ENCODE measurements at regions not wholly inside any gene's neighbourhood (a gene's known extent, or its start where the extent isn't known, plus 50 kb on each side); places are given as distances from the start of the nearest gene placed in this dataset.

- H3K36me3 Mint-ChIP-seq (ENCODE audit: low read depth), result no peaks in the 10 kb centered on the region
- intact Hi-C loops (cut with micrococcal nuclease), result no loop called here
- peaks cover 20% of the 10 kb centered on the region for H3K27me3 Mint-ChIP-seq (ENCODE audit: low read depth)
- H3K4me3 Mint-ChIP-seq (ENCODE audit: low read depth), result no peak overlapping the region
- H3K9me3 Mint-ChIP-seq, result no peaks in the 10 kb centered on the region
- DNase-seq (ENCODE audit: low spot score), result no peak
- H3K27ac Mint-ChIP-seq, result no peak overlapping the region
- peaks cover 10% of the 10 kb centered on the region for H3K4me1 Mint-ChIP-seq (ENCODE audit: low read depth)
Measured at GRCh38 chr5:67375606-67376005, 179.0 kb upstream of the CD180 start.

GRCh38 chr5:67374378-67374777 is 177.8 kb upstream of the CD180 start:
- H3K9me3 Mint-ChIP-seq, result no peaks in the 10 kb centered on the region
- no peak overlapping the region for H3K27ac Mint-ChIP-seq
- H3K36me3 Mint-ChIP-seq (ENCODE audit: low read depth), result no peaks in the 10 kb centered on the region
- intact Hi-C loops (cut with micrococcal nuclease), result no loop called here
- H3K4me3 Mint-ChIP-seq (ENCODE audit: low read depth), result no peak overlapping the region
- H3K4me1 Mint-ChIP-seq (ENCODE audit: low read depth), result peaks cover 10% of the 10 kb centered on the region
- H3K27me3 Mint-ChIP-seq (ENCODE audit: low read depth), result peaks cover 22% of the 10 kb centered on the region
- no peak for DNase-seq (ENCODE audit: low spot score)

DNA sequence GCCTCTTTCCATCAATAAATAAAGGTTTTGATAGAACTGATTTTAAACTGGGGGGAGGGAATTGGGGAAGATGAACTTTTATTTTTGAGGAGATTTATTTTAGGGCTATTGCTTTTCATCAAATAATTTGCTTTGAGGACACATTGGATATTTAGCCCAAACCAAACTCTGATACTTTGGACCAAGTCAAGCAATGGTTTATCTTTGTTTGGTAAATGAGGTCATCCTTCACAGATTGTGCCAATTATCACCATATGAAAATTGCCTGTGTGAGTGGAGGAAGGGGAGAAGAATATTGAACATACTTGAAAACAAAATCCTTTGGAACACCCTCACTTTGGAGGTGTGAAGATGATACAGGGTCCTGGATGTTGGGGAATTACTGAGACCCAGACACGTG is 176.9 kb upstream of the CD180 start:
- H3K27me3 Mint-ChIP-seq (ENCODE audit: low read depth), result peaks cover 26% of the 10 kb centered on the region
- intact Hi-C loops (cut with micrococcal nuclease), result no loop called here
- peaks cover 10% of the 10 kb centered on the region for H3K4me1 Mint-ChIP-seq (ENCODE audit: low read depth)
- no peaks in the 10 kb centered on the region for H3K9me3 Mint-ChIP-seq
- no peak for DNase-seq (ENCODE audit: low spot score)
- H3K27ac Mint-ChIP-seq, result no peak overlapping the region
- H3K36me3 Mint-ChIP-seq (ENCODE audit: low read depth), result no peaks in the 10 kb centered on the region
- H3K4me3 Mint-ChIP-seq (ENCODE audit: low read depth), result no peak overlapping the region

DNA sequence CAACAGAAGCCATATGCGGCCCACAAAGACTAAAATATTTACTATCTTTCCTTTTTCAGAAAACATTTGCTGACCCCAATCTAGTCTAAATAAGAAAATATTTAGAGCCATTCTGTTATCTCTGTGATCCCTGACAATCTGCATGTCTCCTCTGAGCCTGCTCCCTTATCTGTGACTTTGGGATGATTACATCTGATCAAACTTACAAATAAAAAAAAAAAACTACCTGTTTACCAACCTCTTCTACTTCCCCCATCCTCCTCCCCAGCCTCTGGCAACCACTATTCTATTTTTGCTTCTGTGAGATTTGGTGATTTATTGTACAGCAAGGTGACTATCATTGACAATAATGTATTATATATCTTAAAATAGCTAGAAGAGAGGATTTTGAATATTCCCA is 176.3 kb upstream of the CD180 start:
- intact Hi-C loops (cut with micrococcal nuclease), result no loop called here
- H3K9me3 Mint-ChIP-seq, result no peaks in the 10 kb centered on the region

GRCh38 chr5:67371924-67372323 is 175.3 kb upstream of the CD180 start:
- peaks cover 10% of the 10 kb centered on the region for H3K4me1 Mint-ChIP-seq (ENCODE audit: low read depth)
- no peak for DNase-seq (ENCODE audit: low spot score)
- no peak overlapping the region for H3K4me3 Mint-ChIP-seq (ENCODE audit: low read depth)
- H3K36me3 Mint-ChIP-seq (ENCODE audit: low read depth), result no peaks in the 10 kb centered on the region
- peaks cover 27% of the 10 kb centered on the region for H3K27me3 Mint-ChIP-seq (ENCODE audit: low read depth)
- H3K9me3 Mint-ChIP-seq, result no peaks in the 10 kb centered on the region
- intact Hi-C loops (cut with micrococcal nuclease), result no loop called here
- H3K27ac Mint-ChIP-seq, result no peak overlapping the region

More for the DNA sequence above, 176.3 kb upstream of the CD180 start:
- DNase-seq (ENCODE audit: low spot score), result no peak
- Mint-ChIP-seq H3K36me3 (ENCODE audit: low read depth) (no peaks in the 10 kb centered on the region), H3K4me1 (ENCODE audit: low read depth) (peaks cover 10% of the 10 kb centered on the region), H3K4me3 (ENCODE audit: low read depth) (no peak overlapping the region), H3K27ac (no peak overlapping the region), H3K27me3 (ENCODE audit: low read depth) (peaks cover 27% of the 10 kb centered on the region)

GRCh38 chr5:67366691-67367395 is 170.2 kb upstream of the CD180 start:
- Mint-ChIP-seq H3K27me3 (ENCODE audit: low read depth) (peaks cover 21% of the 10 kb centered on the region), H3K27ac (no peak overlapping the region), H3K9me3 (no peaks in the 10 kb centered on the region), H3K36me3 (ENCODE audit: low read depth) (no peaks in the 10 kb centered on the region), H3K4me3 (ENCODE audit: low read depth) (no peak overlapping the region), H3K4me1 (ENCODE audit: low read depth) (peaks cover 9% of the 10 kb centered on the region)
- intact Hi-C loops (cut with micrococcal nuclease), result no loop called here
- no peak for DNase-seq (ENCODE audit: low spot score)

DNA sequence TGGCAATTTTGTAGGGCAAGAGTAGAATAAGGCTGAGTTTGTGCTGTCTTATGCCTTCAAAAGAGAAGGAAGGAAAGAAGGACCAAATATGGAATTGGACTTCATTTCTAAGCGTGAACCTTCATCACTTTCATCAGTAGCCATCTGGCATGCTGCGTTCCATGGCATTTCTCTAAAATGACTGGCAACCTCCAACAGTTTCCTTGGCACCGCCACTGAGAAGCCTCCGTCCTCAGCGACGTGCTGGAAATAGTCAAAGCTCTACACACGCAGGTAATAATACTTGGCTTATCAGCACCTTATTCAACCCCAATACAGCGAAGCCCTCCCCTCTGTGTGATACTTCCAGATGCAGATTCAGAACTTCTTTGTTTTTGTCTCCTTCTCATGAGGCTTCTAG is 169.7 kb upstream of the CD180 start:
- no peak overlapping the region for H3K4me3 Mint-ChIP-seq (ENCODE audit: low read depth)
- peaks cover 16% of the 10 kb centered on the region for H3K27me3 Mint-ChIP-seq (ENCODE audit: low read depth)

DNA sequence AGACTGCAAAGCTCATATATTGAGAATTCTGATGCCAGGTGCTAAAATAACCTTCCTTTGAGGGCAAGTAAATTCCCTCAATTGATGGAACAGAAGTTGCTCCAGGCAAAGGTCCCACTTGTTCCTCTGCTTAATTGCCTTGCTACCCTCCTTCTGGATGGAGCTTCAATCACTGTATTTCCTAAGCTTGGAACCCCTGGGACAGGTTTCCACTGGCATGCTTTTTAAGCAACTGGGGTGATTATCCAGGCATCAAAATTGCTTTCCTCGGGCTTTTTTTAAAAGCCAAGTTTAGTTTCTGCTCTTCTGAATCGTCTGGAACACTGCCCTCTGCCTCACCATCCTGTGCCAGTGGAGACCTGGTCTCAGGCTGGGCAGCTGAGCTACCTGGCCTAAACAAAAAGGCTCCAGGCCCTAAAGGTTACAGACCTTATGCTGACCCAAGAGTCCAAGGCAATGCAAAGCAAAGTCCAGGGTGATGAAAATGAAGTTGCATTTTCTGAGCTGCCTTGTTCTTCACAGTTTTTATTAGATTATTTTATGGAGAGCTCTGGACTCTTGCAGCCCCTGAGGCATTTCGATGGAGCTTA is 167.9 kb upstream of the CD180 start:
- Mint-ChIP-seq H3K36me3 (ENCODE audit: low read depth) (no peaks in the 10 kb centered on the region), H3K4me1 (ENCODE audit: low read depth) (peaks cover 16% of the 10 kb centered on the region), H3K27ac (no peak overlapping the region), H3K27me3 (ENCODE audit: low read depth) (peaks cover 9% of the 10 kb centered on the region), H3K4me3 (ENCODE audit: low read depth) (no peak overlapping the region), H3K9me3 (no peaks in the 10 kb centered on the region)
- DNase-seq (ENCODE audit: low spot score), result no peak
- intact Hi-C loops (cut with micrococcal nuclease), result no loop called here

More for the DNA sequence above, 169.7 kb upstream of the CD180 start:
- no peak for DNase-seq (ENCODE audit: low spot score)
- peaks cover 9% of the 10 kb centered on the region for H3K4me1 Mint-ChIP-seq (ENCODE audit: low read depth)
- intact Hi-C loops (cut with micrococcal nuclease), result no loop called here
- H3K9me3 Mint-ChIP-seq, result no peaks in the 10 kb centered on the region
- no peaks in the 10 kb centered on the region for H3K36me3 Mint-ChIP-seq (ENCODE audit: low read depth)
- no peak overlapping the region for H3K27ac Mint-ChIP-seq

GRCh38 chr5:67363963-67364362 is 167.4 kb upstream of the CD180 start:
- Mint-ChIP-seq H3K27ac (no peak overlapping the region), H3K27me3 (ENCODE audit: low read depth) (peaks cover 6% of the 10 kb centered on the region), H3K4me1 (ENCODE audit: low read depth) (peaks cover 16% of the 10 kb centered on the region), H3K9me3 (no peaks in the 10 kb centered on the region), H3K36me3 (ENCODE audit: low read depth) (no peaks in the 10 kb centered on the region), H3K4me3 (ENCODE audit: low read depth) (no peak overlapping the region)
- no peak for DNase-seq (ENCODE audit: low spot score)
- intact Hi-C loops (cut with micrococcal nuclease), result no loop called here

DNA sequence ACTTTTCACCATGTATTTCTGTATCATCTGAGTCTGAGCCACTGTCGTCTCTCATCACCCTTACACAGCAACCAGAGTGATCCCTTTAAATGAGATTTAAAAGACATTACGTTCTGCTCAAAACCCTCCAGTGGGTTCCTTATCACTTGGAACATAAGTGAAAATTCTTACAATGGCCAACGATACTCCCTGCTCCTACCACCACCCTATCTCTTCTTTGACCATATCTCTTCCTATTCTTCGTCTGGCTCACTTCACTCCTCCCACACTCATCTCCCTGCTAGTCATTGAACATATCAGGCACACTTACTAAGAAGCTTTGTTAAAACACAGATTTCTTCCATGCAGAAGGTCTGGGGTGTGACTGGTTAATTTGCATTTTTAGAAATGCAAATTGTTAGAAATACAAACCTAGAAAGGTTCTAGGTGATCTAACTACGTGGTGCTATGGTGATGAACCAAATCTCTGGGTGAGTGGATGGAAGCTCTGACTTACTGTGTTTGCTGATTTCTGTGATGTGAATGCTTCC is 166.6 kb upstream of the CD180 start:
- peaks cover 9% of the 10 kb centered on the region for H3K27me3 Mint-ChIP-seq (ENCODE audit: low read depth)
- no peaks in the 10 kb centered on the region for H3K9me3 Mint-ChIP-seq
- no peak for DNase-seq (ENCODE audit: low spot score)
- intact Hi-C loops (cut with micrococcal nuclease), result no loop called here
- no peak overlapping the region for H3K4me3 Mint-ChIP-seq (ENCODE audit: low read depth)
- peaks cover 16% of the 10 kb centered on the region for H3K4me1 Mint-ChIP-seq (ENCODE audit: low read depth)
- no peak overlapping the region for H3K27ac Mint-ChIP-seq
- no peaks in the 10 kb centered on the region for H3K36me3 Mint-ChIP-seq (ENCODE audit: low read depth)

GRCh38 chr5:67361932-67362729 is 165.5 kb upstream of the CD180 start:
- no peak for DNase-seq (ENCODE audit: low spot score)
- no peak overlapping the region for H3K4me3 Mint-ChIP-seq (ENCODE audit: low read depth)
- no peaks in the 10 kb centered on the region for H3K36me3 Mint-ChIP-seq (ENCODE audit: low read depth)
- intact Hi-C loops (cut with micrococcal nuclease), result no loop called here
- peaks cover 16% of the 10 kb centered on the region for H3K4me1 Mint-ChIP-seq (ENCODE audit: low read depth)
- H3K9me3 Mint-ChIP-seq, result no peaks in the 10 kb centered on the region
- H3K27ac Mint-ChIP-seq, result no peak overlapping the region
- peaks cover 12% of the 10 kb centered on the region for H3K27me3 Mint-ChIP-seq (ENCODE audit: low read depth)

GRCh38 chr5:67360047-67360446 is 163.4 kb upstream of the CD180 start:
- intact Hi-C loops (cut with micrococcal nuclease), result no loop called here
- Mint-ChIP-seq H3K4me3 (ENCODE audit: low read depth) (no peak overlapping the region), H3K27ac (no peak overlapping the region), H3K9me3 (no peaks in the 10 kb centered on the region), H3K27me3 (ENCODE audit: low read depth) (peaks cover 14% of the 10 kb centered on the region), H3K4me1 (ENCODE audit: low read depth) (peaks cover 16% of the 10 kb centered on the region), H3K36me3 (ENCODE audit: low read depth) (no peaks in the 10 kb centered on the region)
- DNase-seq (ENCODE audit: low spot score), result no peak

GRCh38 chr5:67358186-67358585 is 161.6 kb upstream of the CD180 start:
- H3K27me3 Mint-ChIP-seq (ENCODE audit: low read depth), result peaks cover 20% of the 10 kb centered on the region
- intact Hi-C loops (cut with micrococcal nuclease), result no loop called here
- H3K36me3 Mint-ChIP-seq (ENCODE audit: low read depth), result no peaks in the 10 kb centered on the region

More at GRCh38 chr5:67358186-67358585, 161.6 kb upstream of the CD180 start:
- DNase-seq (ENCODE audit: low spot score), result no peak
- H3K27ac Mint-ChIP-seq, result no peak overlapping the region
- no peak overlapping the region for H3K4me3 Mint-ChIP-seq (ENCODE audit: low read depth)
- peaks cover 7% of the 10 kb centered on the region for H3K4me1 Mint-ChIP-seq (ENCODE audit: low read depth)
- H3K9me3 Mint-ChIP-seq, result no peaks in the 10 kb centered on the region
